Liver (tissue), 8 donors: ENCODE measurements at regions not wholly inside any gene's neighbourhood (a gene's known extent, or its start where the extent isn't known, plus 50 kb on each side); places are given as distances from the start of the nearest gene placed in this dataset.

ENCODE experiments used
- DNase-seq: peaks from one replicate; pipeline ENCODE4 v3.0.0-alpha.2; 2017; ENCODE audit warnings: low spot score
- H3K27ac ChIP-seq, 2 donors: one replicate each; pipeline ENCODE4 v1.7.0; 2013; ENCODE audit warnings: inconsistent platforms in 2 of 2, low read length in 2 of 2, control low read depth in 1 of 2, low read depth in 1 of 2, mild to moderate bottlenecking in 1 of 2
- H3K27me3 ChIP-seq, 4 donors: one replicate each; pipeline versions ENCODE4 v1.6.1 to v1.7.0; 2013; ENCODE audit warnings: low read length in 3 of 4, inconsistent platforms in 1 of 4, mild to moderate bottlenecking in 1 of 4, moderate library complexity in 1 of 4; ENCODE audit not compliant: control insufficient read depth in 4 of 4, insufficient read depth in 4 of 4
- H3K36me3 ChIP-seq, 4 donors: one replicate each; pipeline versions ENCODE4 v1.6.1 to v1.7.0; 2013; ENCODE audit warnings: low read length in 3 of 4, mild to moderate bottlenecking in 3 of 4, low read depth in 1 of 4, moderate library complexity in 1 of 4; ENCODE audit not compliant: control insufficient read depth in 4 of 4, insufficient read depth in 3 of 4
- H3K4me1 ChIP-seq, 4 donors: one replicate each; pipeline versions ENCODE4 v1.6.1 to v1.7.0; 2013; ENCODE audit warnings: low read length in 3 of 4, mild to moderate bottlenecking in 3 of 4, moderate library complexity in 1 of 4; ENCODE audit not compliant: control insufficient read depth in 4 of 4, insufficient read depth in 4 of 4
- H3K4me3 ChIP-seq, 3 donors: one replicate each; pipeline versions ENCODE4 v1.6.1 to v1.7.0; 2013; ENCODE audit warnings: low read length in 3 of 3, control low read depth in 1 of 3, low read depth in 1 of 3, mild to moderate bottlenecking in 1 of 3
- H3K9ac ChIP-seq, 2 donors: one replicate each; pipeline ENCODE4 v1.7.0; 2013; ENCODE audit warnings: low read length in 2 of 2, mild to moderate bottlenecking in 2 of 2, moderate library complexity in 2 of 2, control low read depth in 1 of 2, low read depth in 1 of 2
- H3K9me3 ChIP-seq, 4 donors: one replicate each; pipeline versions ENCODE4 v1.6.1 to v1.7.0; 2013; ENCODE audit warnings: low read length in 3 of 4; ENCODE audit not compliant: control insufficient read depth in 4 of 4
- EGR1 ChIP-seq, 2 donors: IDR thresholded peaks; 2 replicates each; pipeline ENCODE4 v1.6.1; 2016 to 2018; ENCODE audit warnings: antibody characterized with exemption in 2 of 2, low read depth in 2 of 2
- FOXA1 ChIP-seq: IDR thresholded peaks from 2 replicates; pipeline ENCODE4 v1.6.1; 2016; ENCODE audit warnings: antibody characterized with exemption
- FOXA2 ChIP-seq: IDR thresholded peaks from 2 replicates; pipeline ENCODE4 v1.6.1; 2016; ENCODE audit warnings: antibody characterized with exemption
- GABPA ChIP-seq, 2 donors: IDR thresholded peaks in 1 of 2; conservative IDR thresholded peaks in 1 of 2; 2 replicates each; pipeline ENCODE4 v1.6.1; 2016; ENCODE audit warnings: antibody characterized with exemption in 2 of 2, mild to moderate bottlenecking in 1 of 2, moderate library complexity in 1 of 2
- HNF4A ChIP-seq, 2 donors: conservative IDR thresholded peaks; 2 replicates each; pipeline ENCODE4 v1.6.1; 2016; ENCODE audit warnings: antibody characterized with exemption in 2 of 2, mild to moderate bottlenecking in 2 of 2
- HNF4G ChIP-seq: IDR thresholded peaks from 2 replicates; pipeline ENCODE4 v1.6.1; 2016; ENCODE audit warnings: antibody characterized with exemption
- NR2F2 ChIP-seq: IDR thresholded peaks from 2 replicates; pipeline ENCODE4 v1.6.1; 2016; ENCODE audit warnings: antibody characterized with exemption
- RAD21 ChIP-seq, 2 donors: IDR thresholded peaks; 2 replicates each; pipeline ENCODE4 v1.6.1; 2016; ENCODE audit warnings: antibody characterized with exemption in 2 of 2, mild to moderate bottlenecking in 2 of 2
- RXRA ChIP-seq, 2 donors: IDR thresholded peaks; 2 replicates each; pipeline ENCODE4 v1.6.1; 2017 to 2018; ENCODE audit warnings: antibody characterized with exemption in 2 of 2, mild to moderate bottlenecking in 1 of 2
- SP1 ChIP-seq: IDR thresholded peaks from 2 replicates; pipeline ENCODE4 v1.6.1; 2018; ENCODE audit warnings: antibody characterized with exemption, mild to moderate bottlenecking
- YY1 ChIP-seq: IDR thresholded peaks from 2 replicates; pipeline ENCODE4 v1.6.1; 2016; ENCODE audit warnings: antibody characterized with exemption, mild to moderate bottlenecking
- WGBS: extraction: QIAGEN DNeasy Blood & Tissue Kit; methylation state at CpG from one replicate; pipeline ENCODE4 v1.1.7; 2013; 5-methylcytosine and 5-hydroxymethylcytosine counted together
- TF ChIP-seq, protein P1 (sequence below): IDR thresholded peaks from 2 replicates; pipeline ENCODE4 v1.6.1; 2016; ENCODE audit warnings: antibody characterized with exemption
- TF ChIP-seq, protein P2 (sequence below): IDR thresholded peaks from 2 replicates; pipeline ENCODE4 v1.6.1; 2016; ENCODE audit warnings: antibody characterized with exemption, mild to moderate bottlenecking
- TF ChIP-seq, protein P3 (sequence below): fragments of 150-350 bp; IDR thresholded peaks from 2 replicates; pipeline ENCODE4 v1.5.1; 2017; ENCODE audit warnings: improper control_type of control experiment, low read depth, low read length; ENCODE audit not compliant: missing input control
- donor health status: healthy.
- donor health status: healthy.
- donor health status: healthy.
- donor health status: healthy.
- donor health status: healthy.

DNA sequence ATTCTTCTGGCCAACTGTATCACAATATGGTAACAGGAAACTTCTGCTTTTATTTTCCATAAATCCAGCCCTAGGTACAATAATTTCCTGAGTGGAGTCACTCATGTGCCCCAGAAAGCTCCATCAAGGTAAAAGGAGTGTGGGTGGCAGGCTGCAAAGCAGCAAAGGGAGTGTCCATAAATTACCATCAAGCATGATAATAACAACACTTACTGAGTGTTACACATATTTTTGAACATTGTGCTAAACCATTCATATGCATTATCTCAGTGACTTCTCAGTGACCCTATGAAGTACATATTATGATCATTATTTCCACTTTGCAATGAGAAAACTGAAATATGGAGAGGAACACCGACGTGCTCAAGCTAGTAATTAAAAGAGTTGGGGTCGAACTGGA lies 149.2 kb upstream of the PLXNA2 start (continued):
- TF ChIP-seq, protein P1, sequence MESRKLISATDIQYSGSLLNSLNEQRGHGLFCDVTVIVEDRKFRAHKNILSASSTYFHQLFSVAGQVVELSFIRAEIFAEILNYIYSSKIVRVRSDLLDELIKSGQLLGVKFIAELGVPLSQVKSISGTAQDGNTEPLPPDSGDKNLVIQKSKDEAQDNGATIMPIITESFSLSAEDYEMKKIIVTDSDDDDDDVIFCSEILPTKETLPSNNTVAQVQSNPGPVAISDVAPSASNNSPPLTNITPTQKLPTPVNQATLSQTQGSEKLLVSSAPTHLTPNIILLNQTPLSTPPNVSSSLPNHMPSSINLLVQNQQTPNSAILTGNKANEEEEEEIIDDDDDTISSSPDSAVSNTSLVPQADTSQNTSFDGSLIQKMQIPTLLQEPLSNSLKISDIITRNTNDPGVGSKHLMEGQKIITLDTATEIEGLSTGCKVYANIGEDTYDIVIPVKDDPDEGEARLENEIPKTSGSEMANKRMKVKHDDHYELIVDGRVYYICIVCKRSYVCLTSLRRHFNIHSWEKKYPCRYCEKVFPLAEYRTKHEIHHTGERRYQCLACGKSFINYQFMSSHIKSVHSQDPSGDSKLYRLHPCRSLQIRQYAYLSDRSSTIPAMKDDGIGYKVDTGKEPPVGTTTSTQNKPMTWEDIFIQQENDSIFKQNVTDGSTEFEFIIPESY, result no peak
- no peak for TF ChIP-seq EGR1 (IDR thresholded peaks at IDR 0.05; ENCODE audit: low read depth in 2 of 2)
- TF ChIP-seq SP1, result no peak

DNA sequence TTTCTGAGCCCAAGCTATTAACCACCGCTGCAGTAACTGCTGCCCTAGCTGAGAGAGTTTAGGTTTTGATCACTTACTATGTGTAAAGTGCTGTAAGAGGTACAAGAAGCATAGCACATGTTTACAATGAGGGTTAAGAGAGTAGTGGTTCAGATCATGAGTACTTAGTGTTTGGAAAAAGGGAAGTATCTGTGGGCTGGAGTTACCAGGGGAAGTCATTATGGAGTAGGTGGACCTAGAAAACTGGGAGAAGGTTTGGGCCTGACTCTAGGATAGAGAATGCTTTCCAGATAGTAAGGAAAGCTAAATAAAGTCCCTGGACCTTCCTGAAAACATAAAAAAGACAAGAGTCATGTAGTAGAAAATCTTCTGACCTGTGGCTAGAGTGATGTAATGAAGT lies 149.6 kb upstream of the PLXNA2 start:
- no peak for DNase-seq
- H3K9me3 ChIP-seq, result no peaks in the 10 kb centered on the region
- no peak overlapping the region for H3K9ac ChIP-seq
- no peak overlapping the region for H3K27ac ChIP-seq
- H3K27me3 ChIP-seq, result no peaks in the 10 kb centered on the region
- no peaks in the 10 kb centered on the region for H3K36me3 ChIP-seq
- H3K4me3 ChIP-seq, result no peak overlapping the region
- H3K4me1 ChIP-seq, result no peaks in the 10 kb centered on the region
- 97% methylated on average over 1 of the region's 1 CpG for WGBS
- TF ChIP-seq RAD21 (IDR thresholded peaks at IDR 0.05) (no peak), EGR1 (IDR thresholded peaks at IDR 0.05; ENCODE audit: low read depth in 2 of 2) (no peak), FOXA1 (no peak), HNF4A (conservative IDR thresholded peaks at IDR 0.05) (no peak), NR2F2 (no peak), RXRA (IDR thresholded peaks at IDR 0.05) (no peak), HNF4G (no peak), FOXA2 (no peak), GABPA (IDR thresholded peaks at IDR 0.05 in 1 of 2, conservative IDR thresholded peaks at IDR 0.05 in 1 of 2) (no peak), YY1 (no peak)
- TF ChIP-seq, protein P1, result no peak
- TF ChIP-seq, protein P2, sequence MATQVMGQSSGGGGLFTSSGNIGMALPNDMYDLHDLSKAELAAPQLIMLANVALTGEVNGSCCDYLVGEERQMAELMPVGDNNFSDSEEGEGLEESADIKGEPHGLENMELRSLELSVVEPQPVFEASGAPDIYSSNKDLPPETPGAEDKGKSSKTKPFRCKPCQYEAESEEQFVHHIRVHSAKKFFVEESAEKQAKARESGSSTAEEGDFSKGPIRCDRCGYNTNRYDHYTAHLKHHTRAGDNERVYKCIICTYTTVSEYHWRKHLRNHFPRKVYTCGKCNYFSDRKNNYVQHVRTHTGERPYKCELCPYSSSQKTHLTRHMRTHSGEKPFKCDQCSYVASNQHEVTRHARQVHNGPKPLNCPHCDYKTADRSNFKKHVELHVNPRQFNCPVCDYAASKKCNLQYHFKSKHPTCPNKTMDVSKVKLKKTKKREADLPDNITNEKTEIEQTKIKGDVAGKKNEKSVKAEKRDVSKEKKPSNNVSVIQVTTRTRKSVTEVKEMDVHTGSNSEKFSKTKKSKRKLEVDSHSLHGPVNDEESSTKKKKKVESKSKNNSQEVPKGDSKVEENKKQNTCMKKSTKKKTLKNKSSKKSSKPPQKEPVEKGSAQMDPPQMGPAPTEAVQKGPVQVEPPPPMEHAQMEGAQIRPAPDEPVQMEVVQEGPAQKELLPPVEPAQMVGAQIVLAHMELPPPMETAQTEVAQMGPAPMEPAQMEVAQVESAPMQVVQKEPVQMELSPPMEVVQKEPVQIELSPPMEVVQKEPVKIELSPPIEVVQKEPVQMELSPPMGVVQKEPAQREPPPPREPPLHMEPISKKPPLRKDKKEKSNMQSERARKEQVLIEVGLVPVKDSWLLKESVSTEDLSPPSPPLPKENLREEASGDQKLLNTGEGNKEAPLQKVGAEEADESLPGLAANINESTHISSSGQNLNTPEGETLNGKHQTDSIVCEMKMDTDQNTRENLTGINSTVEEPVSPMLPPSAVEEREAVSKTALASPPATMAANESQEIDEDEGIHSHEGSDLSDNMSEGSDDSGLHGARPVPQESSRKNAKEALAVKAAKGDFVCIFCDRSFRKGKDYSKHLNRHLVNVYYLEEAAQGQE, result no peak
- TF ChIP-seq, protein P3, sequence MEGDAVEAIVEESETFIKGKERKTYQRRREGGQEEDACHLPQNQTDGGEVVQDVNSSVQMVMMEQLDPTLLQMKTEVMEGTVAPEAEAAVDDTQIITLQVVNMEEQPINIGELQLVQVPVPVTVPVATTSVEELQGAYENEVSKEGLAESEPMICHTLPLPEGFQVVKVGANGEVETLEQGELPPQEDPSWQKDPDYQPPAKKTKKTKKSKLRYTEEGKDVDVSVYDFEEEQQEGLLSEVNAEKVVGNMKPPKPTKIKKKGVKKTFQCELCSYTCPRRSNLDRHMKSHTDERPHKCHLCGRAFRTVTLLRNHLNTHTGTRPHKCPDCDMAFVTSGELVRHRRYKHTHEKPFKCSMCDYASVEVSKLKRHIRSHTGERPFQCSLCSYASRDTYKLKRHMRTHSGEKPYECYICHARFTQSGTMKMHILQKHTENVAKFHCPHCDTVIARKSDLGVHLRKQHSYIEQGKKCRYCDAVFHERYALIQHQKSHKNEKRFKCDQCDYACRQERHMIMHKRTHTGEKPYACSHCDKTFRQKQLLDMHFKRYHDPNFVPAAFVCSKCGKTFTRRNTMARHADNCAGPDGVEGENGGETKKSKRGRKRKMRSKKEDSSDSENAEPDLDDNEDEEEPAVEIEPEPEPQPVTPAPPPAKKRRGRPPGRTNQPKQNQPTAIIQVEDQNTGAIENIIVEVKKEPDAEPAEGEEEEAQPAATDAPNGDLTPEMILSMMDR, result no peak
